ENCODE measurements at regions not wholly inside any gene's neighbourhood (a gene's known extent, or its start where the extent isn't known, plus 50 kb on each side); places are given as distances from the start of the nearest gene placed in this dataset.

DNA sequence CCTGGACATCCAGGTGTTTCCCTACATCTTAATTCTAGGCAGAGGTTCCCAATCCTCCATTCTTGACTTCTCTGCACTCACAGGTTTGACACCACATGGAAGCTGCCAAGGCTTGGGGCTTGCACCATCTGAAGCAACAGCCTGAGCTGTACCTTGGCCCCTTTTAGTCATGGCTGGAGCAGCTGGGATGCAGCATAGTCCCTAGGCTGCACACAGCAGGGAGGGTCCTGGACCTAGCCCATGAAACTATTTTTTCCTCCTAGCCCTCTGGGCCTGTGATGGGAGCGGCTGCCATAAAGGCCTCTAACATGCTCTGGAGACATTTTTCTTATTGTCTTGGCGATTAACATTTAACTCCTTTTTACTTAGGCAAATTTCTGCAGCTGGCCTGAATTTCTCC, 417.2 kb upstream of the FLRT2 start:
- TF ChIP-seq, protein P1, sequence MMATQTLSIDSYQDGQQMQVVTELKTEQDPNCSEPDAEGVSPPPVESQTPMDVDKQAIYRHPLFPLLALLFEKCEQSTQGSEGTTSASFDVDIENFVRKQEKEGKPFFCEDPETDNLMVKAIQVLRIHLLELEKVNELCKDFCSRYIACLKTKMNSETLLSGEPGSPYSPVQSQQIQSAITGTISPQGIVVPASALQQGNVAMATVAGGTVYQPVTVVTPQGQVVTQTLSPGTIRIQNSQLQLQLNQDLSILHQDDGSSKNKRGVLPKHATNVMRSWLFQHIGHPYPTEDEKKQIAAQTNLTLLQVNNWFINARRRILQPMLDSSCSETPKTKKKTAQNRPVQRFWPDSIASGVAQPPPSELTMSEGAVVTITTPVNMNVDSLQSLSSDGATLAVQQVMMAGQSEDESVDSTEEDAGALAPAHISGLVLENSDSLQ (IDR thresholded peaks at IDR 0.05): no peak
- TF ChIP-seq LEF1 (IDR thresholded peaks at IDR 0.05; ENCODE audit: borderline replicate concordance) (no peak), TARDBP (IDR thresholded peaks at IDR 0.05) (no peak), SP1 (IDR thresholded peaks at IDR 0.05) (no peak), BHLHE40 (IDR thresholded peaks at IDR 0.05; ENCODE audit: borderline replicate concordance) (no peak), FOXA1 (IDR thresholded peaks at IDR 0.05) (no peak), HDGF (IDR thresholded peaks at IDR 0.05; ENCODE audit: borderline replicate concordance) (no peak), L3MBTL2 (conservative IDR thresholded peaks at IDR 0.05) (no peak)
